ENCODE measurements at regions not wholly inside any gene's neighbourhood (a gene's known extent, or its start where the extent isn't known, plus 50 kb on each side); places are given as distances from the start of the nearest gene placed in this dataset.

DNA sequence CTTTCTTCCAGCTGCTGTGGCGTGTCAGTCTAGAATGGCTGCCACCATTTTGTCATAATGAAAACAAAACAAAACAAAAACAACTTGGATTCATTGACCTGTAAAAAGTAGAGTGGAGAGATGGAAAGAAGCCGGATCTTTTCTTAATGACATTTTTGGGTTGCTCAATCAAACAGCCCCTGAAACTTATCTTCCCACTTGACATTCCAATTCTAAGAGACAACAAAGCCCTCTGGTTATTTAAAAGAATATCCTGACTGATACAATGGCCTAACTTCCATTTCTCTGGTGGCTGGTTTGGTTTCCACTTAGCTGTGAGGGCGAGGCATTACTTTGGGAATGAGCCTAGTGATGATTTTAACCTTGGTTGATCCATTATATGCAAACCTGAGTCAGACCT is 123.7 kb downstream of the AQP4 start:
- no peak overlapping the region for H3K4me3 ChIP-seq (replicated peaks in 1 of 3; ENCODE audit: insufficient read depth in 1 of 3, low read depth in 1 of 3, low read length in 3 of 3)
- no peak overlapping the region for H3K27ac ChIP-seq (ENCODE audit: insufficient read depth, low read depth, low read length)
- H2AFZ ChIP-seq (ENCODE audit: low read depth, low read length) = no peak overlapping the region
- H3K9me1 ChIP-seq (replicated peaks; ENCODE audit: control insufficient read depth, extremely low read depth, insufficient read depth, low read length) = no peaks in the 10 kb centered on the region
- DNase-seq (ENCODE audit: low read depth, low spot score) (no peak), FAIRE-seq (no peak)
- no peaks in the 10 kb centered on the region for H3K36me3 ChIP-seq (ENCODE audit: control insufficient read depth in 2 of 2, extremely low read depth in 1 of 2, insufficient read depth in 2 of 2, low read length in 2 of 2)
- ChIA-PET POLR2A (no interaction called here), CTCF (no interaction called here)
- H3K79me2 ChIP-seq (ENCODE audit: control insufficient read depth, insufficient read depth, low read length) = no peaks in the 10 kb centered on the region
- no peaks in the 10 kb centered on the region for H3K4me1 ChIP-seq (ENCODE audit: control insufficient read depth, extremely low read depth, insufficient read depth, low read length)
- H3K9ac ChIP-seq (replicated peaks; ENCODE audit: extremely low read depth, insufficient read depth, low read length) = no peak overlapping the region
- H4K20me1 ChIP-seq (replicated peaks; ENCODE audit: control insufficient read depth, extremely low read depth, insufficient read depth, low read length) = no peaks in the 10 kb centered on the region
- H3K4me2 ChIP-seq (ENCODE audit: insufficient read depth, low read length) = no peak overlapping the region
- TF ChIP-seq POLR2AphosphoS5 (IDR thresholded peaks at IDR 0.05; ENCODE audit: insufficient read depth, low read depth, low read length) = no peak
- no peak for TF ChIP-seq GATA2 (IDR thresholded peaks at IDR 0.05; ENCODE audit: insufficient read depth, insufficient read length, low read depth, low read length)
- no peak for TF ChIP-seq JUN (IDR thresholded peaks at IDR 0.05; ENCODE audit: borderline replicate concordance, insufficient read depth, insufficient read length, low read depth)
- TF ChIP-seq EZH2 (IDR thresholded peaks at IDR 0.05; ENCODE audit: borderline replicate concordance, low read depth, low read length, severe bottlenecking) = no peak
- no peak for TF ChIP-seq POLR2A (IDR thresholded peaks at IDR 0.05; ENCODE audit: low read depth, low read length)
- no peak for TF ChIP-seq FOS (IDR thresholded peaks at IDR 0.05; ENCODE audit: borderline replicate concordance, insufficient read depth, low read length)
- TF ChIP-seq, protein P1, sequence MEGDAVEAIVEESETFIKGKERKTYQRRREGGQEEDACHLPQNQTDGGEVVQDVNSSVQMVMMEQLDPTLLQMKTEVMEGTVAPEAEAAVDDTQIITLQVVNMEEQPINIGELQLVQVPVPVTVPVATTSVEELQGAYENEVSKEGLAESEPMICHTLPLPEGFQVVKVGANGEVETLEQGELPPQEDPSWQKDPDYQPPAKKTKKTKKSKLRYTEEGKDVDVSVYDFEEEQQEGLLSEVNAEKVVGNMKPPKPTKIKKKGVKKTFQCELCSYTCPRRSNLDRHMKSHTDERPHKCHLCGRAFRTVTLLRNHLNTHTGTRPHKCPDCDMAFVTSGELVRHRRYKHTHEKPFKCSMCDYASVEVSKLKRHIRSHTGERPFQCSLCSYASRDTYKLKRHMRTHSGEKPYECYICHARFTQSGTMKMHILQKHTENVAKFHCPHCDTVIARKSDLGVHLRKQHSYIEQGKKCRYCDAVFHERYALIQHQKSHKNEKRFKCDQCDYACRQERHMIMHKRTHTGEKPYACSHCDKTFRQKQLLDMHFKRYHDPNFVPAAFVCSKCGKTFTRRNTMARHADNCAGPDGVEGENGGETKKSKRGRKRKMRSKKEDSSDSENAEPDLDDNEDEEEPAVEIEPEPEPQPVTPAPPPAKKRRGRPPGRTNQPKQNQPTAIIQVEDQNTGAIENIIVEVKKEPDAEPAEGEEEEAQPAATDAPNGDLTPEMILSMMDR (IDR thresholded peaks at IDR 0.05; ENCODE audit: extremely low read depth in 1 of 2, insufficient read depth in 1 of 2, low read depth in 1 of 2, low read length in 2 of 2) = no peak
- TF ChIP-seq, protein P2, sequence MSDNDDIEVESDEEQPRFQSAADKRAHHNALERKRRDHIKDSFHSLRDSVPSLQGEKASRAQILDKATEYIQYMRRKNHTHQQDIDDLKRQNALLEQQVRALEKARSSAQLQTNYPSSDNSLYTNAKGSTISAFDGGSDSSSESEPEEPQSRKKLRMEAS (IDR thresholded peaks at IDR 0.05; ENCODE audit: insufficient read depth, insufficient read length) = no peak
- no peak for TF ChIP-seq MYC (IDR thresholded peaks at IDR 0.05; ENCODE audit: low read depth, low read length)
- no TSS peak for BruUV-seq (replicated peaks)
- intact Hi-C loops (cut with micrococcal nuclease) (no loop called here), dilution Hi-C loops (cut with MboI; ENCODE audit: extremely low pct_ligation_motif_present, low sequenced_read_pairs) (no loop called here)
- H3K9me3 ChIP-seq (replicated peaks; ENCODE audit: control insufficient read depth, insufficient read depth, low read length) = no peaks in the 10 kb centered on the region
- no peaks in the 10 kb centered on the region for H3K27me3 ChIP-seq (ENCODE audit: control insufficient read depth in 2 of 2, insufficient read depth in 2 of 2, low read length in 2 of 2)

Data from endothelial cell of umbilical vein (primary cell).